Chondrocyte (in vitro differentiated cells): ENCODE measurements at regions not wholly inside any gene's neighbourhood (a gene's known extent, or its start where the extent isn't known, plus 50 kb on each side); places are given as distances from the start of the nearest gene placed in this dataset.

Source experiments
- DNase-seq: peaks from one replicate; pipeline ENCODE4 v3.0.0; 2021; ENCODE audit warnings: mixed read lengths, low spot score
- H3K27ac Mint-ChIP-seq: one replicate; pipeline ENCODE4 v1.8.0; 2021; ENCODE audit warnings: mild to moderate bottlenecking, moderate library complexity, mixed read lengths; ENCODE audit not compliant: unreplicated experiment
- H3K27me3 Mint-ChIP-seq: 2 replicates; pipeline ENCODE4 v1.8.0; 2021; ENCODE audit warnings: low read depth, mixed read lengths
- H3K36me3 Mint-ChIP-seq: 2 replicates; pipeline ENCODE4 v1.8.0; 2021; ENCODE audit warnings: low read depth, mixed read lengths
- H3K4me1 Mint-ChIP-seq: 2 replicates; pipeline ENCODE4 v1.8.0; 2021; ENCODE audit warnings: low read depth, mild to moderate bottlenecking, mixed read lengths
- H3K4me3 Mint-ChIP-seq: one replicate; pipeline ENCODE4 v1.8.0; 2021; ENCODE audit warnings: mild to moderate bottlenecking, moderate library complexity, mixed read lengths; ENCODE audit not compliant: unreplicated experiment
- H3K9me3 Mint-ChIP-seq: 2 replicates; pipeline ENCODE4 v1.8.0; 2021; ENCODE audit warnings: low read depth, mixed read lengths
- CTCF ChIP-seq: fragments of 200-600 bp; sonication (generic); IDR thresholded peaks from 2 replicates; pipeline ENCODE4 v1.5.0; 2021; ENCODE audit warnings: antibody characterized with exemption, mild to moderate bottlenecking, moderate library complexity

DNA sequence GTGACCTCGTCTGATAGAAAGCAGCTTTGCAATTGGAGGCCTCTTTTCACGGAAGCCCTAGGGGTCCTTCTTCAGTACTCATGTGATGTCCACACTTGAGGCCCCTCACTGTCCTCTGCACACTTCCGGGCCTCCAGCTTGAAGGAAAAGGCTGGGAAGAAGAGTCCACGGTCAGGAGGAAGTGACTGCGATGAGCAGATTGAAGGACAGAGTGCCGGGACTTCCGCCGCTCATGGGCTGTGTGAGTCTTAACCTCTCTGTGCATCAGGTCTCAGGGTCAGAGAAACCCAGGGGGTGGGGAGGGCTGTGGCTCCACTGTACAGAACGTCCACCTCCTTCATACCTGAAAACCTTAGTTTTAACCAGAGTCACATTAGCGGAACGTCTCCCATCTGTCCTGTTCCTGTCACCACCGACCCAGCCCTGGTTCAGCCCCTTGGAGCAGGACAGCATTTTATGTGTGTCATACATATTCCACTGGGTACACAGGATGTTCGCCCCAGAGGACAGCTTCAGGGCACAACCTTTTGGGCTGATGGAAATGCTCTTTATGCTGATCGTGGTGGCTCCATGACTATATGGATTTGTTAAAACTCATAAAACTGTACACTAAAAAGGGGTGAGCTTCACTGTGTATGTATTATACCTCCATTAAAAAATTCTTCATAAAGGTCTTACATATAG lies 51.0 kb upstream of the SORCS2 start:
- Mint-ChIP-seq H3K9me3 (no peaks in the 10 kb centered on the region), H3K27me3 (peaks cover 33% of the 10 kb centered on the region), H3K36me3 (peaks cover 4% of the 10 kb centered on the region), H3K4me3 (no peak overlapping the region), H3K4me1 (peaks cover 7% of the 10 kb centered on the region), H3K27ac (no peak overlapping the region)
- DNase-seq = no peak
- no peak for TF ChIP-seq CTCF

DNA sequence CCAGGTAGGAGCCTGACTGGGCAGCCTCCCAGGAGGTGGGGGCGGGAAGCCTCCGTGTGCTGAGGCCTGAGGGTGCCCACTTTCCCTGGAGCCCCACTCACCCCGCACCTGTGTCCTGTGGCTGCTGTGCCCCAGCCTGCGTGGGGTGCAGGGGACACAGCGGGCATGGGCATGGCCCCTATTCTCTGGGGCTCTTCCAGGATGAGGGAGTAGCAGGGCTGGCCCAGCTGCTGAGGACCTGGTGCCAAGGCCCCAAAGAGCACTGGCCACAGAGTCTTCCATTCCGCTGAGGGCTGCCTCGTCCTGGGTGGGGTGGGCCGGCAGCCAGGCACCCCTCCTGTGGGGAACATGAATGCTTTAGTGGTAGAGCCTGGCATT lies 51.7 kb upstream of the SORCS2 start:
- TF ChIP-seq CTCF = no peak
- Mint-ChIP-seq H3K36me3 (peaks cover 4% of the 10 kb centered on the region), H3K4me3 (no peak overlapping the region), H3K4me1 (peaks cover 13% of the 10 kb centered on the region), H3K27me3 (peaks cover 30% of the 10 kb centered on the region), H3K9me3 (no peaks in the 10 kb centered on the region), H3K27ac (no peak overlapping the region)
- DNase-seq = no peak

GRCh38 chr4:7140062-7140691 lies 52.2 kb upstream of the SORCS2 start:
- TF ChIP-seq CTCF = no peak
- Mint-ChIP-seq H3K27ac (no peak overlapping the region), H3K4me1 (peaks cover 18% of the 10 kb centered on the region), H3K4me3 (no peak overlapping the region), H3K36me3 (peaks cover 4% of the 10 kb centered on the region), H3K9me3 (no peaks in the 10 kb centered on the region), H3K27me3 (peaks cover 25% of the 10 kb centered on the region)
- DNase-seq = no peak

DNA sequence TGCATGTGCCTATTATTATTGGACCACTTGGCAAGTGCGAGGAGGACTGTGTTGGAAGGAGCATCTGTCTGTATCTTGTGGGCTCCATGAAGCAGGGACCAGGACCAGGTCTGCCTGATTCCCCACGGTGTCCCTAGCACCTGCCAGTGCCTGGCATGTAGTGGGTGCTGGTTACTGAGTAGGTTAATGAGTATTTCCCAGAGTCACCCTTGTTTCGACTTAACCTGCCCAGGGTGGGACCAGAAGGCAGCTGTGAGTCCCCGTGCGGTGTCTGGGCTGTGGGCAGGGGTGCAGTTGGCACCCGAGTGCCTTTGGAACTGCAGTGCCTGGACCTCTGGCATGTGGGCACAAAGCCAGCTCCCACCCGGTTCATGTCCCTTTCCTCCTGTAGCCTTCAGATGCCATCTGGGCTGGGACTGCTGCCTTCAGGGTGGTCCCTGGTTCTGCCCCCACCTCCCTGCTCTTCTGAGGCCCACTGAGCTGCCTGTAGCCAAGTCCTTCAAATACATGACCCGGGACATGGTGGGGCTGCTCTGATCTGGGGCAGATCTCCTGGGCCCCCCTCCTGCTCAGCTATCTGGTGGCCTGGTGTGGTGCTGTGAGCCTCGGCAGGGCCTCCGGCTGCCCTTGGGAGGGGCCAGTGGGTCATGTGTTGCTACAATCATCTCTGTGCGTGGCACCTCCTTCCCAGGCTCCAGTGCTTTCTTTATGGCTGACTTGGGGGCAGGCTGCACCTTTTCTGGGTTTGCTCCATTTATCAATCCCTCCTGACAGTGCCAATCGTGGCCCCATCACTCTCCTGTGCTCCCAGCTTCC lies 53.0 kb upstream of the SORCS2 start:
- TF ChIP-seq CTCF = no peak
- H3K36me3 Mint-ChIP-seq = peaks cover 4% of the 10 kb centered on the region

More for the DNA sequence above, 53.0 kb upstream of the SORCS2 start:
- H3K4me1 Mint-ChIP-seq = peaks cover 26% of the 10 kb centered on the region
- peak; percentile 67 for DNase-seq
- no peaks in the 10 kb centered on the region for H3K9me3 Mint-ChIP-seq
- peaks cover 21% of the 10 kb centered on the region for H3K27me3 Mint-ChIP-seq
- H3K27ac Mint-ChIP-seq = no peak overlapping the region
- no peak overlapping the region for H3K4me3 Mint-ChIP-seq
